ENCODE measurements at regions not wholly inside any gene's neighbourhood (a gene's known extent, or its start where the extent isn't known, plus 50 kb on each side); places are given as distances from the start of the nearest gene placed in this dataset.
"Not testable (repeated sequence)": the region's sequence is repeated elsewhere in the genome, so short reads cannot be mapped to it uniquely, and the experiment has no call there.

DNA sequence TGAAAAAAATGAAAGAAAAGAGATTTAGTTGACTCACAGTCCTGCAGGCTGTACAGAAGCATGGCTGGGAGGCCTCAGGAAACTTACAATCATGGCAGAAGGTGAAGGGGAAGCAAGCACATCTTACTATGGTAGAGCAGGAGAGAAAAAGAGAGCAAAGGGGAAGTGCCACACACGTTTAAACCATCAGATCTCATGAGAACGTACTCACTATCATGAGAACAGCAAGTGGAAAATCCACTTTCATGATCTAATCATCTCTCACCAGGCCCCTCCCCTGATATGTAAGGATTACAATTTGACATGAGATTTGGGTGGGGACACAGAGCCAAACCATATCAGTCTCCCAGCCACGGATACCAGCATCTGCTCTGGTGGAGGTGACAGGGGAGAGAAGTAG is 50.8 kb upstream of the CPOX start:
- DNase-seq (ENCODE audit: low spot score) = no peak

DNA sequence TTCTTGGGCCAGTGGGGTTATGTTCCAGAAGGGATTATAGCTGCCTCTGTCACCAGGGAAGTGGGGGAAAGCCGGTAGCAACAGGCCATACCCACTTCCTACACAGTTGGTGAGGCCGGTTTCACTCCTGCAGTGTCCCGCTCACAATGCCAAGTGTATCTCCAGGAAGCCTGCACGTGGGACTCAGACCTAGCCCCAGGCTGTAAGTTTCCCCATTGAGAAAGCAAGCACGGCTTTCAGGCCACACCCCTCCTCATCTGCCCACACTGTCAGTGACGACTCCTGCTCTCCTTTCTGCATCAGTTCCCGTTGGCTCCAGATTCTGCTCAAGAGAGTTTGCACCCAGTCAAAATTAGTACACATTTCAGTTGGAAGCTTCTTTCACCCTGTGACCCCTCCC is 51.6 kb upstream of the CPOX start:
- DNase-seq (ENCODE audit: low spot score) = peak; percentile 8

DNA sequence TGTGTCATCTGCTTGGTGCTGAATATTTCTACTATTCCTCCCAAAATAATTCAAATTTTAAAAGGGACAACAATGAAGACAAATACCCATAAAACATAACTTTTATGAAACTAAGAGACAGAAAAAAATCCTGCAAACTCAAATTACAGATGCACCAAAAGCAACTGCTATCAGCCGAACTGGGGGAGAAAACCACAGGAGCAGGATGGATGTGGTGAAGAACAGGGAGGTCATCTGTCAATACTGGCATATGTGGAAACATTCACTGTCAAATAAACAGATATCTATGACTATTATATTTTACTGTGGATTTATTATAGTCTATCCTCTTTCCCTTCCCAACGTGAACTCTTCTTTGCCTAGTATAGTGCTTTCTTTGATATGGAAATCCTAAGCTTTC is 53.3 kb upstream of the CPOX start:
- no peak for DNase-seq (ENCODE audit: low spot score)

DNA sequence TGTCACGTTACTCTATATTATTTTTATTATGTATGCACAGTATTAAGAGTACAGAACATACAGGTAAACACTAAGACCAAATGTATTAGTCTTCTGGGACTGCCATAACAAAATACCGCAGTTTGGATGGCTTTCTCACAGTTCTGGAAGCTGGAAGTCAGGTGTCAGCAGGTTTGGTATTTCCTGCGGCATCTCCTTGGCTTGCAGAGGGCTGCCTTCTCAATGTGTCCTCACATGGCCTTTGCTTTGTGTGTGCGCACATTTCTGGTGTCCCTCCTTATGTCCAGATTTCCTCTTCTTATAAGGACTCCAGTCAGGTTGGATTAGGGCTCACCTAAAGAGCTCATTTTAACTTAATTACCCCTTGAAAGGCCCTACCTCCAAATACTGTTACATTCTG is 53.8 kb upstream of the CPOX start:
- no peak for DNase-seq (ENCODE audit: low spot score)

DNA sequence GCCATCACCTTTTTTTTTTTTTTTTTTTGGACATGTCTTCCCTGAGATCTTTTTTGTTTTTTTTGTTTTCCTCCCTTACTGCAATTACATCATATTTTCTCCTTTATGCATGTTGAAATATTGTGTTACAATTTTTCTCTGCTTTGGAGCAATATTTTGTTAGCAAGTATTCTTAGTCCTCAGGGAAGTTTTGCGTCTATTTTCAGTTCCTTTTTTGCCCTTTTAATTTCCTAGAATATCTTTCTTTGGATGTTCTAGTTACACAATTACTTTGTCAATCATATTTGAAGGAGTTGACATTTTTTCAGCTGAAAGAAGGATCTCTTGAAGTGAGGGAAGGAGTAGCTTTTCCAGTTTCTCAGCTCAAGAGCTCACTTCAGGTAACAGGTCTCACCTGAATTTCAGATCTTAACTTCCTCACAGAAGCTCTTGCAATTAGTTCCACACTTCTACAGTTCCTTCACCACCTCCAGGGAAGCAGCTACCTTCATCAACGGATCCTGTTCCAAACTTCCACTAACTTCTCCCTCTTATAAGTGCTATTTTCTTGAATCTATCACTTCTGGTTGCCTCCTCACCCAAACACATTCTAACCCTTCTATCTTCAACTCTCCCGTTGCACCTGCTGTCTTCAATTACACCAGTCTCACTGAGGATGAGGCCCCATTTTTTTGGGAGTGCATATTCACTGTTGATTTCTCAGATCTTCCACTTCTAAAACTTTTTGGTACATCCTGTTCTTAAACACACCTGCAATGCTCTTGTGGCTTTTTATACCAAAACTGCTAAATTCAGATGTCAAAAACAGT is 57.8 kb upstream of the CPOX start:
- no peak for DNase-seq (ENCODE audit: low spot score)

DNA sequence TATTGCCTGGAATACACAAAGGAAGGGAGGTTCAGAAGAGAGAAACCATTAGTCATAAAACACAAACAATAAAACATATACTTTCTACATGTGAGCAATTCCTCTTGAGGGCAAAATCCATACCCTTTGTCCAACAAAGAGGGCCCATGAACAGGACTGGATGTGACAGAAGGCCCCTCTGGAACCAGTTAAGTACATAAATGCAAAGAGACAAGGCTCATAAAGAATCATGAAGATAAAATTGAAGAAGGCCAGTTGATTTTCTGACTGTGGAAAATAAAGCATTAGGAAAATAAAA is 58.3 kb upstream of the CPOX start:
- DNase-seq (ENCODE audit: low spot score) = no peak

DNA sequence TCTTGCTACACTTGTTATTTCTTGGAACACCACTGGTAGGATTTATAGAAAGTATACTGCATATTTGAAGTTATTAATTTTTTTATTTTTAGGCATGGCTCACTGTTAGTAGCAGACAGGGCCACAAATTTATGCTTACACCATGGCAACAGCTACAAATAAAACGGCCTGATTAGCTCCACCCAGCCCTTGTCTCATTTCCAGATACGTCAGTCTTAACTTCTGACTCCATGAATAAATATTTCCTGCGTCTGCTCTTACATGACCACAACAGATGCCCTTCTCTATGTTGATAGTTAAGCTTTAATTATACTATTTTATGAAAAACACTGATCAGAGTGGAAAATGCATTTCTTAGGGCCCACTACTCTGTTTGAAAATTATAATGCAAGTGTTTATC is 62.3 kb upstream of the CPOX start:
- DNase-seq (ENCODE audit: low spot score) = peak; percentile 32

DNA sequence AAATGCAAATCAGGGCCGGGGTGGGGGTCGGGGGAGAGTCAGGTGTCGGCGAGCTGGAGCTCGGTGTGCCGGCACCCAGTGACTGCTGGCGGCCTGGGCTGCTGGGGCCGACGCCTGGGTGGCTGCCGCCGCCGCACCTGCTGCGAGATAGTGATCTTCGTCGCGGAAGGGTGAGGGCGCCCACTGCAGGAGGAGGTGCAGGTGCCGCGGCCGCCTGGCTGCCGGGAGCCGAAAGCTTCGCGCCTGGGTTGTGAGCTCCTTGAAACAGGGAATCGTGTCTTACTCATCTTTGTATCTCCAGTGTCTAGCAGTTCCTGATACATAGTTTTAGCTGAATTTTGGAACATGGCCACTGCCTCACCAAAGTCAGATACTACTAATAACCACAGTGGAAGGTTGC is 64.0 kb upstream of the CPOX start:
- peak; percentile 22 for DNase-seq (ENCODE audit: low spot score)

DNA sequence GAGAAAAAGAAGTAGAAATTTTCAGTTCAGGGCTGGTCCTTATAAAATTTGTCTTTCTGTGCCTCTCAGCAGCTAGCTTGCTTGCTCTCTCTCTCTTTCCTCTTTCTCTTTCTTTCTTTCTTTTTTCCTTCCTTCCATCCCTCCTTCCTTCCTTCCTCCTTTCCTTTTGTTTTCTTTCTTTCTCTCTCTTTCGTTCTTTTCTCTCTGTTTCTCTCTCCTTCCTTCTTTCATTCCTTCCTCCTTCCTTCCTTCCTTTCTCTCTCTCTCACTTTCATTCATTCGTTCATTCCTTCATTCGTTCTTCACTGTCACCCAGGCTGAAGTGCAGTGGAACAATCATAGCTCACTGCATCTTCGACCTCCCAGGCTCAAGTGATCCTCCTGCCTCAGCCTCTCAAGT is 69.3 kb upstream of the CPOX start:
- no peak for DNase-seq (ENCODE audit: low spot score)

DNA sequence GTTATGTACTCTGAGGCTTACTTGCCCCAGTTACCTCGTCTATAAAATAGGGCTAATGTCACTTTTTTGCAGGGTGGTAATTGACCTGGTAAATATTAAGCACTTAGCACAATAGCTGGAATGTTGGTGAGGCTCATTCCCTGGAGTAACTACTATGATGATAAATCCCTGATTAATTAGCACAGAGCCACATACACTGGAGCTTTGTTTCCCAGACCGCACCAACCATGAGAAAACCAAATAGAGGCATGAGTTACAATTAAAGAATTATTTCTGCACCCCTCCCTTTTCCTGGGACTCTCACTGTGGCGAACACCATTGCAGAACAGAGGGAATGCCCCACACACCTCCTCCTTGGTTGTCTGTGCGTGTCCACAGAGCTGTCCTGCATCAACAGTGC is 76.6 kb upstream of the CPOX start:
- DNase-seq (ENCODE audit: low spot score) = no peak

DNA sequence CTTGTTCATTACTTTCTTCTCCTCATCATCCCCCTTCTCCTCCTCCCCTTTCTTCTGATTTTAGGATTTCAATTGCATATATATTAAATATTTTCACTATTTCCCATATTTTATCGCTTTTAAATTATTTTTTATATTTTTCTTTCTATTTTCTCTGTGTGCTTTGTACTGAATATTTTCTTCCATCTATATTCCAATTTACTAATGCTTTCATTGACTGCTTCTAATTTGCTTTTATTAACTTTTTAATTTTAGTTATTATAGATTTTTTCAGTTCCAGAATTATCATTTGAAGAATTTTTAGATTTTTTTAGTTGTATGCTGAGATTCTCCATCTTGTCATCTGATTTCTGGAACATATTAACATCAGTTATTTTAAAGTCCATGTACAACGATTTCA is 83.2 kb upstream of the ST3GAL6 start:
- DNase-seq (ENCODE audit: low spot score) = no peak

DNA sequence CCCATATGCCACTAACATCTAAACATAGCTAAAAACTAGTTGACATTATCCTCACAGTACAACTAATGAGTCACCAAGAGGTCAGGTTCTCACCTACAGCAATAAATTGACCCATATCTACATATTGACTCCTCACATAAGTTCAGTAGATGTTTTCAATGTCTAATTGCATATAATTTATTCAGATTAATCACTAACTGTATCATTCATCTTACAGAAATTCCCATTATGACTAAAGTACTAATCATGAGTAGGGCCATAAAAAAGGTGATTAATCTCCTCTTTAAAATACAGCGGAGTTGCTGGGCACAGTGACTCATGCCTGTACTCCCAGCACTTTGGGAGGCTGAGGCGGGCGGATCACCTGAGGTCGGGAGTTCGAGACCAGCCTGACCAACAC is 82.4 kb upstream of the ST3GAL6 start:
- DNase-seq (ENCODE audit: low spot score) = no peak

DNA sequence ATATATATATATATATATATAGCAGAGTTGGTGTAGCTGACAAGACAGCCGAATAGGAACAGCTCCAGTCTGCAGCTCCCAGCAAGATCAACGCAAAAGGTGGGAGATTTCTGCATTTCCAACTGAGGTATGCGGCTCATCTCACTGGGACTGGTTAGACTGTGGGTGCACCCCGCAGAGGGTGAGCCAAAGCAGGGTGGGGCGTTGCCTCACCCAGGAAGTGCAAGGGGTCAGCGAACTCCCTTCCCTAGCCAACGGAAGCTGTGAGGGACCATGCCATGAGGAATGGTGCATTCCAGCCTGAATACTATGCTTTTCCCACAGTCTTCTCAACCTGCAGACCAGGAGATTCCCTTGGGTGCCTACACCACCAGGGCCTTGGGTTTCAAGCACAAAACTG is 81.7 kb upstream of the ST3GAL6 start:
- DNase-seq (ENCODE audit: low spot score) = no peak

DNA sequence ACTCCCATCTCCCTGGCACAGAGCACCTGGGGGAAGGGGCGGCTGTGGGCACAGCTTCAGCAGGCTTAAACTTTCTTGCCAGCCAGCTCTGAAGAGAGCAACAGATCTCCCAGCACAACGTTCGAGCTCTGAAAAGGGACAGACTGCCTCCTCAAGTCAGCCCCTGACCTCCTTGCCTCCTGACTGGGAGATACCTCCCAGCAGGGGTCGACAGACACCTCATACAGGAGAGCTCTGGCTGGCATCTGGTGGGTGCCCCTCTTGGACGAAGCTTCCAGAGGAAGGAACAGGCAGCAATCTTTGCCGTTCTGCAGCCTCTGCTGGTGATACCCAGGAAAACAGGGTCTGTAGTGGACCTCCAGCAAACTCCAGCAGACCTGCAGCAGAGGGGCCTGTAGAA is 80.7 kb upstream of the ST3GAL6 start:
- not testable (repeated sequence) for DNase-seq (ENCODE audit: low spot score)

DNA sequence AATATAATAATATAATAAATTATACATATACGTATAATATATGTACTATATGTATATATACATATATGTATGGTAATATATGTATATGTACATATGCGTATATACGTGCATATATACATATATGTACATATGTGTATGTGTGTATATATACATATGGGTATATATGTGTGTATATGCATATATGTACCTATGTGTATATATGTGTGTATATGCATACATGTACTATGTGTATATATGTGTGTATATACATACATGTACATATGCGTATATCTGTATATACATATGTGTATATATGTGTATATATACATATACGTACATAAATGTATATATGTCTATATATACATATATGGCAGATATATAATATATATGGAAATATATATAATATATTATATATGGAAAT is 74.8 kb upstream of the ST3GAL6 start:
- no peak for DNase-seq (ENCODE audit: low spot score)

DNA sequence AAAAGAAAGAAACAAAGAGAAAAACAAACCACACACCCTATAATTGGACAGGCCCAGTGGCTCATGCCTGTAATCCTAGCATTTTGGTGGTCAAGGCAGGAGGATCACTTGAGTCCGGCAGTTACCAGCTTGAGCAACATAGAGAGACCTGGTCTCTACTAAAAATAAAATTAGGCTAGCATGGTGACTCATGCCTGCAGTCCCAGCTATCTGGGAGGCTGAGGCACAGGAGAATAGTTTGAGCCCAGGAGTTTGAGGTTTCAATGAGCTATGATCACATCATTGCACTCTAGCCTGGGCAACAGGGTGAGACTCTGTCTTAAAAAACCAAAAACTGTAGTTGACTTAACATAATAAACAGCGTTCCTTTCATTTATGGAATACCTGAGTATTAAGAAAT is 72.3 kb upstream of the ST3GAL6 start:
- no peak for DNase-seq (ENCODE audit: low spot score)

DNA sequence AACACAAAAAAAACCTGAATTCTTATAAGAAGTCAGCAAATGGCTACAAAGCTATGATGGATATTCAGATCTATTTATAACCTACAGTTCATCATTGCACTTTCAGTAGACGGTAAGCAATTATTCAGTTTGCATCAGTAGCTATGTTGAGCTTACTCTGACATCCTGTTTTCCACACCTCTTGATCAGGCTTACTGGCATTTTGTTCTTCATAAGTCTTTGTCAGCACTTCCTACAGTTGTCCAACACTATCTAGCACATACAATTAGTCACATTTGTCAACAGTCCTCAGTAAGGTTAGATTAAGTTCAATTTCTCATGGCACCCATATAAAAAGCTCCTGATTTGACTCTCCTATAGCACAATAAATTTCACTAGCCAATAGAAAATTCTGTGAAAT is 71.2 kb upstream of the ST3GAL6 start:
- DNase-seq (ENCODE audit: low spot score) = no peak

DNA sequence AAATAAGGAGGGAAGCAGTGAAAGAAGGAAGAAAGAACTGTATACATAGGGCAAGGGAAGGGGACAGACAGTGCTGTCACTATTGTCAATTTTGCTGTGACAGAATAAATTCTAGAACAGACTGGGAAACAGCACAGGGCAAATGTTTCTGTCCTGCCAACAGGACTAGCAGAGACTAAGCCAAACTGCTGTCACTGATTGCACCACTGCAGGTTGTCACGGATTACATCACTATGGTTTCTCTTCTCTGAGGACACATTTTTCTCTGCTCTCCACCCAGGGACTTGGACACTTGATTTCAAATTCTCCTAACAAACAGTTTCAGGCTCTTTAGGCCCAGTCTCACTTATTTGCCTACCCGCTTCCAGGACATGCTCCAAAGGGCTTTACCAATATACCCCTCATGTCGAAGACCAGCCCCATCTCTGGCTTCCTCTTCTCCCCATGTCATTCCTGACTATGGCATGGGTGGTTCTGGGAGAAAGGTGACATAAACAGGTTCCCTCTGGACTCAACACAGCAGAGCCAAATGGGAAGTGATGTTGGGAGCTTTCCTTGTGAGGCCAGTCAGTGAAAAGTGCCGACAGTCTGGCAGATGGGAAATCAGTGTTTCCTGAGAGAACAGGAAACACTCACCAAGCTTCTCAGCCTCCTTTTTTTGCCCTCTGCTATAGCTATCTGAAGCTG is 70.2 kb upstream of the ST3GAL6 start:
- peak; percentile 7 for DNase-seq (ENCODE audit: low spot score)

DNA sequence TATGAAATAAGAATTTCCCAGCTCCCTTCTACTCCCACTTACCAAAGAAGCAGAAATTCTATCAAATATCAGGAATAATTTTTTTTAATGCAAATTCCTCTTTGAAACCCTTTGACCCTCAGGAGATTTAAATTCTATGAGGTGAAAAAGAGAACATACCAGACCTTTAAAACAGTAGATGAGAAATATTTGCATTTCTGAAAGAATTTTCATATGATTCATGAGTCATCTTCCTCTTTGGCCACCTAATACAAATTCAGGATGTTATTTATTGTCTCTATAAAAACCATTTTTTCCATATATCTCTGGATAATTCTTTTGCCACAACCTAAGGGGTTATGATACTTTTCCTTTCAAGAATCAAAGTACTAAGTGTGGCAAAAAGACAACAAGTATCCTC is 67.3 kb upstream of the ST3GAL6 start:
- DNase-seq (ENCODE audit: low spot score) = no peak

DNA sequence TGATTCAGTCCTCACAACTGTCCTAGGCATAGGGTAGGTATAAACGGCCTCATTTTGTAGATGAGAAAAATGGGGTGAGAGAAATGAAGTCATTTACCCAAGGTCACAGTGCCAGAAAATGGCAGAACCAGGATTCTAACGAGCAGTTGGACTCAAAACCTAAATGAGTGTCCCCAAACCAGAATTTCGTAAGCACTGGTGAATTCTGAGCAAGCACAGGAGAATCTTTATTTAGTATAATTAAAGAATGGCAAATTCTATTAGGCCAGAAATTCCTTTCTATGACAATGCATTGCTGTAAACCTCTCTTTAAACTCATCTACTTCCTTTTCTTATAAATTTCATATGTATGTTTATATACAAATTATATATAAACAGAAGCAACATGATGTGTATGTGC is 66.8 kb upstream of the ST3GAL6 start:
- not testable (repeated sequence) for DNase-seq (ENCODE audit: low spot score)

DNA sequence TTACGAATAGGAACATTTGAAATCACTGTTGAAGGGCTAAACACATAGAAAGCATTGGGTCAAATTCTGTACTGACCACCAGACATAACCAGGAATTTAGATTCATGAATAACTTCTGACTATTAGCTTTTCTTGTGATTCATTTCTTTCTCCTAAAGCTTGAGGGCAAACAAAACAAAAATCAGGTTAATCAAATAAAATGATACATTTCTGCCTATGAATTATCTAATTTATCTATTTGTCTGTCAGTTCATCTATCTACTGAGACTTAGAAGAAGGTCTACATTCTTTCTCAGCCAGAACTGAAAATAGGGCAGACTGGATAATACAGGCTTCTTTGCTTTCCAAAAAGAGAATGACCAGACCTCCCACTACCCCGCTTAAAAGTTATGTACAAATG is 65.9 kb upstream of the ST3GAL6 start:
- DNase-seq (ENCODE audit: low spot score) = no peak

DNA sequence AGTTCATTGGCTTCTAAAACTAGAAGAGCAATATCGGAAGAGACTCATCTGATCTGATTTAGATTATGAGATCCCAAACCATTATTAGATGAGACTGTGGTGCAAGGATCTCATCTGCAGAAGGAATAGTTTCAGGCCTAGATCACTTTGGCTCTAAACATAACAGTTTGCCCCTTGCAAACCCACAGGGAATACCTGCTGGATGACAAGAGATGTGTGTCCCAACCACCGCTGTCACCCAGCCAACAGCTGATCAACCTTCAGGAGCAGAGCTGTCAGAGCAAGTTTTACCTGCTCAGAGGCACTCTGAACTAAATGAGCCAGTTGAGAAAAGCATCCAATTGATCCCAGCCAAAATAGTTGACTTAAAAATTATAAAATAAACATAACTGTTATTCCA is 64.0 kb upstream of the ST3GAL6 start:
- no peak for DNase-seq (ENCODE audit: low spot score)

DNA sequence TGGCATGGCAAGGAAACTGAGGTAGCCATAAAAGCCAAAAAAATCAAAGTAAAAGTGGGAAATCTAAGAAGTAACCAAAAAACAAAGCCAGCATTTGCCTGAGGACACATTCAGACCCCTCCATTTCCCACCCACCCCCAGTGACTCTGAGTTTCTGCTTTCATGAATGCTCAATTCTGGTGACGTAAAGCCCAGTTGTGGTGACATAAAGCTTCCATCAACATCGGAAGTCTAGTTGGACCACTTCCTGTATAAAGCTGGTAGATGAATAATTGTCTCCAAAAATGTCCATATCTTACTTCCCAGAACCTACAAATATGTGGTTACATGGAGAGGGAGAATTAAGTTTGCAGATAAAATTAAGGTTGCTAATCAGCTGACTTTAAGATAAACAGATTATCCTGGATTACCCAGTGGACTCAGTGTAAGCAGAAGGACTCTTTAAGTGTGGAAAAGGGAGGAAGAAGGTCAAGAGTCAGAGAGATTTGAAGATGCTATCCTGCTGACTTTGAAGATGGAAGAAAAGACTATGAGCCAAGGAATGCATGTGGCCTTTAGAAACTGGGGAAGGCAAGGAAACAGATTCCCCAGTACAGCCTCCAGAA is 62.0 kb upstream of the ST3GAL6 start:
- no peak for DNase-seq (ENCODE audit: low spot score)

DNA sequence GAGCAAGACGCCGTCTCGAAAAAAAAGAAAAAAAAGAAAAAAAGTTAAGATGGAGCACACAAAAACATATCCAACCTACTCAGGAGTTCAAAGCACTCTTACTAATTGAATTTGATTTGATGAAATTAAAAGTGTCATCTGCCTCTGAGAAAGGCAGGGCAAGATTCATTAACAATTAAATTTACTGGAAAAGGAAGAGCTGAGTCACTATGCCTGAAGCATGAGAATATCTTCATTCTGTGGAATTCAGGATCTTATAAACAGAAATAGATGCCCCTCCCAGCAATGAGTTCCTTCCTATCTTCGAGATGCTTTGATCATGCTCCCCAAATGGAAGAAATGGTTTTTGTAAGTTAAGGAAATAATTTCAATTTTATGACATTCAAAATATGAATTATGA is 61.0 kb upstream of the ST3GAL6 start:
- DNase-seq (ENCODE audit: low spot score) = peak; percentile 21
